NCI-H1417 (cell line): ENCODE measurements at regions not wholly inside any gene's neighbourhood (a gene's known extent, or its start where the extent isn't known, plus 50 kb on each side); places are given as distances from the start of the nearest gene placed in this dataset.

Experiments used
- DNase-seq, 3 experiments: peaks; one replicate each; lab custom pipeline; 2025; lab: John Stamatoyannopoulos, UW

GRCh38 chr17:56096026-56096810 lies 57.1 kb upstream of the ANKFN1 start:
- no peak for DNase-seq

- no peak for DNase-seq
Measured at GRCh38 chr17:56098746-56099145, 54.5 kb upstream of the ANKFN1 start.

- DNase-seq = no peak
Measured at GRCh38 chr17:56099649-56100048, 53.6 kb upstream of the ANKFN1 start.
